Retinal pigment epithelial cell (primary cell): ENCODE measurements at regions not wholly inside any gene's neighbourhood (a gene's known extent, or its start where the extent isn't known, plus 50 kb on each side); places are given as distances from the start of the nearest gene placed in this dataset.

ENCODE experiments used
- DNase-seq: peaks from one replicate; pipeline ENCODE4 v3.0.0-alpha.2; 2010; ENCODE audit warnings: low read depth
- H3K4me3 ChIP-seq: 2 replicates; pipeline ENCODE4 v1.5.1; 2011; ENCODE audit warnings: mild to moderate bottlenecking, low read length, control low read depth, moderate library complexity
- CTCF ChIP-seq: conservative IDR thresholded peaks from 2 replicates; pipeline ENCODE4 v1.5.1; 2011; ENCODE audit warnings: low read depth, low read length, control low read depth, inconsistent platforms

DNA sequence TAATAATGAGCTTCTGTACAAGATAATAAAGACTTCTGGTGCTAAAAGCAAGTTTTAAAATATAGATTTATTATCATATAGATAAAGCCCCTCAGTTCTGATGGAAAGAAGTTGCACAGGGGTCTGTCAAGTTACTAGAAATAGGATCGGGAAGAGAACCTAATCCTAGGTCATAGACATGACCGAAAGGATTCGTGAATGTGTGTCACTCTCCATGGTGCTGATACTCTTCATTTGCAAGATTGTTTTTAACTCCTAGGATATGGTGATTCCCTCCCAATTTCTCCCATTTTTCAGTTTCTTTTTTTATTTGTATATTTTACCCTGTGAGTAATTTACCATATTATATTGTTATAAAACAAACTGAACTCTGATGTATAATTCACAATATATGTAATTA lies 58.9 kb upstream of the CTNNA2 start:
- DNase-seq = no peak
- no peak overlapping the region for H3K4me3 ChIP-seq
- no peak for TF ChIP-seq CTCF

GRCh38 chr2:79452651-79453050 lies 60.2 kb upstream of the CTNNA2 start:
- TF ChIP-seq CTCF = no peak
- no peak for DNase-seq
- no peak overlapping the region for H3K4me3 ChIP-seq

GRCh38 chr2:79447463-79447862 lies 65.4 kb upstream of the CTNNA2 start:
- no peak for DNase-seq
- no peak for TF ChIP-seq CTCF
- H3K4me3 ChIP-seq = no peak overlapping the region

GRCh38 chr2:79446313-79446712 lies 66.5 kb upstream of the CTNNA2 start:
- no peak overlapping the region for H3K4me3 ChIP-seq
- TF ChIP-seq CTCF = no peak
- DNase-seq = no peak

DNA sequence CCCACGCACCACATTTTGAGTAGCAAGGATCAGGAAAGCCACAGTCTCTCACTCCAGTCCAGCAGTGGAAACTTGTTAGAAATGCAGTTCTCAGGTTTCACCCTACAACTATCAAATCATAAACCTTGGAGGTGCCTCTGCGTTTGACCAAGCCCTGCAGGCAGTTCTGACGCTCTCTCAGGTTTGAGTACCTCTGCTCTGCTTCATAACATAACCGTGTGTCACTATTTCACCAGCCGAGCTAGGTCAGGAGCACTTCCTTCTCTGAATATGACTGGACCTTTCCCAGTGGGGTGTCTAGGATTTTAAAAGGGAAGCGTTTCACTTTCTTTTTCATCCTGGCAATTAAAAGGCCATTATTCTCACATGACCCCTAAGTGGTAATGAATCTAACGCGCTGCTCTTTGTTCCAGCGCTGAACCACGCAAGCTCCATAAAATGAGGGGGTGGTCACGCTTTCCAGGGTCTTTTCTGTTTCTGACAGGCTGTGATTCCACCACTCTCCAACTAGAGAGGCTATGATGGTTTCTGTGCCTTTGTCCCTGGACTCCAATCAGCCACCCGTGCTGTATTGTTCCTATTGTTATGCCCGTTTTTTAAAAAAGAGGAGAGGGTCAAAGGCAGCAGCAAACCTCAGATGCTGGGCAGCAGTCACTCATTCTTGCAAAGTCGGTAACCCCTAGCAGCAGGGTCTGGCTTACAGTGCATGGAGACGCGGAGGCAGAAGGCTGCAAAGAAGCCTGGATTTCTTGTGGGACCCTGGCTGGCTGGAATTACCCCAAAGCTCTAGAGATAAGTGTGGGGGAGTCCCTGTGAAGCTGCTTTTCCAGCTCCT lies 75.2 kb upstream of the CTNNA2 start:
- no peak for DNase-seq
- H3K4me3 ChIP-seq = no peak overlapping the region
- no peak for TF ChIP-seq CTCF

DNA sequence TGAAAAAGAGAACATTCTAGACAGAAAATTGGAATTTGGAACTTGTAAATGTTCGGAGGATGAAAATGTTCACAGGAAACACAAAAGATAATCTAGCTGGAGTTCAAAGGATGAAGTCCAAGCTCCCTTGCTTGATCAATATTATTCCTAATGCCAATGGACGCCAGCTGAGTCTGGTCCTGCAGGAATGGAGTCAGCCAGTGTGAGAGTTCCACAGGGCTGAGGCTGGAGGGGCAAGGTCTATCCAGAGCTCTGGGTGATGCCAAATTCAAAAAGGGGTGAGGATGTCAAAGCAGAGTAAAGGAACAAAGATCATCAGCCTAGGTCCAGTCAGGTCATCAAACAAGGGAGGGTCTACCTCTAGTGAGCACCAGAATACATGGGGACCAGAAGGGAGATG lies 78.5 kb upstream of the CTNNA2 start:
- no peak for DNase-seq
- TF ChIP-seq CTCF = no peak
- no peak overlapping the region for H3K4me3 ChIP-seq

- no peak overlapping the region for H3K4me3 ChIP-seq
- no peak for DNase-seq
- TF ChIP-seq CTCF = no peak
Measured at GRCh38 chr2:79432731-79433146, 80.1 kb upstream of the CTNNA2 start.
